H1 (cell line): ENCODE measurements at regions not wholly inside any gene's neighbourhood (a gene's known extent, or its start where the extent isn't known, plus 50 kb on each side); places are given as distances from the start of the nearest gene placed in this dataset.

Source experiments
- CTCF ChIP-seq, 3 experiments: IDR thresholded peaks; 1 replicate in 2 of 3; 2 replicates in 1 of 3; pipeline versions ENCODE4 v1.5.1 to v1.6.1; 2011; ENCODE audit warnings: low read length in 3 of 3, mild to moderate bottlenecking in 3 of 3, inconsistent platforms in 2 of 3, low read depth in 1 of 3, moderate library complexity in 1 of 3; ENCODE audit not compliant: insufficient read depth in 1 of 3; ENCODE audit errors: control extremely low read depth in 1 of 3
- JUN ChIP-seq: IDR thresholded peaks from 2 replicates; pipeline ENCODE4 v1.6.1; 2011; ENCODE audit warnings: low read depth, mild to moderate bottlenecking, improper control_type of control experiment, low read length
- USF2 ChIP-seq: IDR thresholded peaks from 2 replicates; pipeline ENCODE4 v1.6.1; 2011; ENCODE audit warnings: low read length, improper control_type of control experiment

GRCh38 chr12:91618281-91618680 is 435.7 kb upstream of the DCN start:
- no peak for TF ChIP-seq USF2
- TF ChIP-seq CTCF (IDR thresholded peaks at IDR 0.05; ENCODE audit: control extremely low read depth in 1 of 3, insufficient read depth in 1 of 3, low read depth in 1 of 3, low read length in 3 of 3) = no peak
- TF ChIP-seq JUN = no peak
